GM19023 (cell line): ENCODE measurements at regions not wholly inside any gene's neighbourhood (a gene's known extent, or its start where the extent isn't known, plus 50 kb on each side); places are given as distances from the start of the nearest gene placed in this dataset.
"Not testable (repeated sequence)": the region's sequence is repeated elsewhere in the genome, so short reads cannot be mapped to it uniquely, and the experiment has no call there.

Experiments used
- ATAC-seq: cut with Tn5 transposase; IDR thresholded peaks from one replicate; pipeline ENCODE4 v1.9.1; 2021; ENCODE audit warnings: mild to moderate bottlenecking, moderate library complexity; ENCODE audit not compliant: unreplicated experiment

GRCh38 chr3:80994767-80995166 is 766.7 kb downstream of the GBE1 start:
- no peak for ATAC-seq

- no peak for ATAC-seq
Measured at GRCh38 chr3:80994085-80994665, 767.3 kb downstream of the GBE1 start.

GRCh38 chr3:80993241-80993945 is 768.1 kb downstream of the GBE1 start:
- peak; percentile 68 for ATAC-seq

GRCh38 chr3:80983753-80984152 is 777.7 kb downstream of the GBE1 start:
- no peak for ATAC-seq

- ATAC-seq, result no peak
Measured at GRCh38 chr3:80978216-80978969, 783.1 kb downstream of the GBE1 start.

- ATAC-seq, result no peak
Measured at GRCh38 chr3:80970292-80970691, 791.2 kb downstream of the GBE1 start.

- no peak for ATAC-seq
Measured at GRCh38 chr3:80929576-80929975, 831.9 kb downstream of the GBE1 start.

- no peak for ATAC-seq
Measured at GRCh38 chr3:80914854-80915253, 846.6 kb downstream of the GBE1 start.

- no peak for ATAC-seq
Measured at GRCh38 chr3:80898211-80898610, 863.2 kb downstream of the GBE1 start.

DNA sequence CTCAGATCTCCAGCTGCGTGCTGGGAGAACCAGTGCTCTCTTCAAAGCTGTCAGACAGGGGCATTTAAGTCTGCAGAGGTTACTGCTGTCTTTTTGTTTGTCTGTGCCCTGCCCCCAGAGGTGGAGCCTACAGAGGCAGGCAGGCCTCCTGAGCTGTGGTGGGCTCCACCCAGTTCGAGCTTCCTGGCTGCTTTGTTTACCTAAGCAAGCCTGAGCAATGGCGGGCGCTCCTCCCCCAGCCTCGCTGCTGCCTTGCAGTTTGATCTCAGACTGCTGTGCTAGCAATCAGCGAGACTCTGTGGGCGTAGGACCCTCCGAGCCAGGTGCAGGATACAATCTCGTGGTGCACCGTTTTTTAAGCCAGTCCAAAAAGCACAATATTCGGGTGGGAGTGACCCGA is 864.4 kb downstream of the GBE1 start:
- ATAC-seq, result not testable (repeated sequence)

- no peak for ATAC-seq
Measured at GRCh38 chr3:80890571-80890970, 870.9 kb downstream of the GBE1 start.

GRCh38 chr3:80889535-80889934 is 871.9 kb downstream of the GBE1 start:
- ATAC-seq, result no peak

DNA sequence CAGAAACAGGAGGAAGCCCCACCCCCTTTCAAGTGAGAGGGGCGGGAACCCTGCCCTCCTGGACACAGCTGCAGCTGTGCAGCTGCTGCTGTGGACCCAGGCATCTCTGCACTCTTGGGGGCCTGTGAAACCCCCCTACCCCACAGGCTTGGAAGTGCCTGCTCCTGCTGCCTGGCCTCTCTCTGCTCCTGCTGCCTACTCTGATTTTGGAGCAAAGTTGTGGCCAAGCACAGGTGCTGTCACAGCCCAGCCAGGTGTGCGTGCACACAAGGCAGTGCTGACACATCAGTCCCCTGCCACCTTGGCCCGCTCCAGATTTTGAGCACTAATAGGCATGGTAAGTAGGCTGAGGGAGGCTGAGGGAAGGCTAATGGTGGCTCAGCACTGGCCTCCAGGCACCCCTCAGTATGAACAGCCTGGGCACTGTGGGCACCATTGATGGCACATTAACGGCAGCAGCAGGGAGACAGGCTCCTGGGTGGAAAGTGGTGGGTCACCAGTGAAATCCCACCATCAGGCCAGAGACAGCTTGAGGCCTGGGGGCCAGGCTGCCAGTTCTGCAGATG is 890.9 kb downstream of the GBE1 start:
- no peak for ATAC-seq

- ATAC-seq, result no peak
Measured at GRCh38 chr3:80855482-80855881, 906.0 kb downstream of the GBE1 start.

DNA sequence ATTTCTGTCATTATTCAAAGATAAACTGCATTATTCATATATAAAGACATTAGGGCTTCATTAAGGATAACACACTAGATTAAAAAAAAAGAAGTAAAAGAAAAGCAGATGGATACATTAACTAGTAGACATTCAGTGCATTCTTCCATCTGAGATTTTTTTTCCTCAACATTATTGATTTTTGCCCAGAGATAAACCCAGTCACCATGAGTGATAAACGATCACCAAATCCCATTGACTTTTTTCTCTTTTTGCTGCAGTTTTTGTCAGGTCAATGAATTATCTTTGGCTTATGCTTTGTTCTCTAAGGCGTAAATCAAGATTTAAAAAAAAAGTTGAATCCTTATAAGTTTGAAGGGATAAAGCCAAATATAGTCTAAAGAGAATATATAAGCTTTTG is 925.0 kb downstream of the GBE1 start:
- no peak for ATAC-seq

GRCh38 chr3:80807577-80807976 is 953.9 kb downstream of the GBE1 start:
- ATAC-seq, result no peak

- ATAC-seq, result no peak
Measured at GRCh38 chr3:80806673-80807072, 954.8 kb downstream of the GBE1 start.

GRCh38 chr3:80788914-80789313 is 972.5 kb downstream of the GBE1 start:
- no peak for ATAC-seq

GRCh38 chr3:80785875-80786274 is 975.6 kb downstream of the GBE1 start:
- ATAC-seq, result no peak

DNA sequence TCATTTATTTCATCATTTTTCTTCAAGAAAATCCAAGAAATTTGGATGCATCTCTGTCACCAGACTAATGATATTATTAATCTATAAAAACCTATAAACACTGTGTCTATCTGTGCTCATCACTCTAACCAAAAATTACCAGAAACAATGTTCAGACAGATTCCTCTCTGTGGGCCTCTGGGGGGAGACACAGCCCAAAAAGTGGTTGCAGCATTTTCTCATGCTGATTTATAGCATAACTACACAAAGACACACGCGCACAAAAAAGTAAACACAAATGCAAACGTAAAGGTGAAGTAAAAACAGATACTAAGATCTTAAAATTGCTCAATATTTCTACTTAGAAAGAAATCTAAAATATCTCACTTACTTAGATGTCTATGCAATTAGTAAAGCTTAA is 976.0 kb downstream of the GBE1 start:
- ATAC-seq, result no peak

DNA sequence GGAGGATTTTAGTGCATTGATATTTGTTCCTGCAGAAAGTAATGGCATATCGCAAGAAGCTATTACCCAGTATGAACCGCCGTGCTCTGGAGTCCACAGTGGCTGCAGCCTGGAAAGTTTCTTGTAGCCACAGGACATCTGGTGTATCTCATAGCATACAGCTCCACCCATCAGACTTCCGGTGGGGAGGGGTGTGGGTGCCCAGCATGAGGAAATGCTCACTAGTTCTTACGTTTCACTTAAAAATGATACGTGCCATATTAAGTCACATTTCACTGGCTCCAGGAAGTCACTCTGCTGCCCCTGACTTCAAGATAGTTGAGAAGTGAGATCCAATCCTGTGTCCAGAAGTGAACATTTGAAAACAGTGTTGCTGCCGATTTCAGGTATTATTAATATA is 990.4 kb downstream of the GBE1 start:
- no peak for ATAC-seq
